ENCODE measurements at regions not wholly inside any gene's neighbourhood (a gene's known extent, or its start where the extent isn't known, plus 50 kb on each side); places are given as distances from the start of the nearest gene placed in this dataset.

- Mint-ChIP-seq H3K4me1 (no peaks in the 10 kb centered on the region), H3K4me3 (no peak overlapping the region), H3K27me3 (no peaks in the 10 kb centered on the region), H3K27ac (no peak overlapping the region), H3K9me3 (peaks cover under 1% of the 10 kb centered on the region), H3K36me3 (ENCODE audit: low read depth) (no peaks in the 10 kb centered on the region)
- ChIA-PET POLR2A (no interaction called here), CTCF (no interaction called here)
- ATAC-seq (ENCODE audit: low read depth) (no peak), DNase-seq (no peak)
- TF ChIP-seq CTCF (IDR thresholded peaks at IDR 0.05) = no peak
- intact Hi-C loops (cut with micrococcal nuclease) = no loop called here
Measured at GRCh38 chr12:115619889-115620288, 657.6 kb downstream of the MED13L start.

GRCh38 chr12:115619061-115619460 is 658.4 kb downstream of the MED13L start:
- ChIA-PET POLR2A (no interaction called here), CTCF (no interaction called here)
- H3K4me1 Mint-ChIP-seq = no peaks in the 10 kb centered on the region
- no peaks in the 10 kb centered on the region for H3K36me3 Mint-ChIP-seq (ENCODE audit: low read depth)
- no peak overlapping the region for H3K4me3 Mint-ChIP-seq
- H3K9me3 Mint-ChIP-seq = no peaks in the 10 kb centered on the region
- no peak overlapping the region for H3K27ac Mint-ChIP-seq
- DNase-seq (no peak), ATAC-seq (ENCODE audit: low read depth) (no peak)
- no peaks in the 10 kb centered on the region for H3K27me3 Mint-ChIP-seq
- no peak for TF ChIP-seq CTCF (IDR thresholded peaks at IDR 0.05)
- intact Hi-C loops (cut with micrococcal nuclease) = no loop called here

GRCh38 chr12:115618105-115618504 is 659.4 kb downstream of the MED13L start:
- H3K4me1 Mint-ChIP-seq = no peaks in the 10 kb centered on the region
- intact Hi-C loops (cut with micrococcal nuclease) = no loop called here
- H3K27ac Mint-ChIP-seq = no peak overlapping the region
- no peaks in the 10 kb centered on the region for H3K27me3 Mint-ChIP-seq
- POLR2A ChIA-PET = no interaction called here
- CTCF ChIA-PET = no interaction called here
- ATAC-seq (ENCODE audit: low read depth) = no peak
- no peaks in the 10 kb centered on the region for H3K9me3 Mint-ChIP-seq
- no peak for TF ChIP-seq CTCF (IDR thresholded peaks at IDR 0.05)
- no peak for DNase-seq
- no peak overlapping the region for H3K4me3 Mint-ChIP-seq
- no peaks in the 10 kb centered on the region for H3K36me3 Mint-ChIP-seq (ENCODE audit: low read depth)

GRCh38 chr12:115617391-115617790 is 660.1 kb downstream of the MED13L start:
- ChIA-PET POLR2A (no interaction called here), CTCF (no interaction called here)
- Mint-ChIP-seq H3K4me3 (no peak overlapping the region), H3K9me3 (no peaks in the 10 kb centered on the region), H3K27me3 (no peaks in the 10 kb centered on the region), H3K4me1 (no peaks in the 10 kb centered on the region), H3K36me3 (ENCODE audit: low read depth) (no peaks in the 10 kb centered on the region), H3K27ac (no peak overlapping the region)
- TF ChIP-seq CTCF (IDR thresholded peaks at IDR 0.05) = no peak
- no peak for DNase-seq
- intact Hi-C loops (cut with micrococcal nuclease) = no loop called here
- no peak for ATAC-seq (ENCODE audit: low read depth)

GRCh38 chr12:115611477-115611876 is 666.0 kb downstream of the MED13L start:
- TF ChIP-seq CTCF (IDR thresholded peaks at IDR 0.05) = no peak
- no peak overlapping the region for H3K4me3 Mint-ChIP-seq
- DNase-seq (no peak), ATAC-seq (ENCODE audit: low read depth) (no peak)
- CTCF ChIA-PET = no interaction called here
- H3K9me3 Mint-ChIP-seq = no peaks in the 10 kb centered on the region
- H3K27me3 Mint-ChIP-seq = no peaks in the 10 kb centered on the region
- H3K4me1 Mint-ChIP-seq = no peaks in the 10 kb centered on the region
- no peaks in the 10 kb centered on the region for H3K36me3 Mint-ChIP-seq (ENCODE audit: low read depth)
- POLR2A ChIA-PET = no interaction called here
- intact Hi-C loops (cut with micrococcal nuclease) = no loop called here
- no peak overlapping the region for H3K27ac Mint-ChIP-seq

Data from activated B cell treated with CpG ODN at 0.5 μM for 24 hours (primary cell).